ENCODE measurements at regions not wholly inside any gene's neighbourhood (a gene's known extent, or its start where the extent isn't known, plus 50 kb on each side); places are given as distances from the start of the nearest gene placed in this dataset.

- no peak overlapping the region for H3K4me3 ChIP-seq (ENCODE audit: low read depth in 2 of 2, low read length in 2 of 2)
- H3K27ac ChIP-seq (ENCODE audit: low read length): no peak overlapping the region
- H3K9me3 ChIP-seq (ENCODE audit: control insufficient read depth, insufficient read depth, low read depth, low read length): peaks cover 4% of the 10 kb centered on the region; the same call in 1 of the 2 replicates
- ChIA-PET CTCF (no interaction called here), POLR2A (no interaction called here)
- in situ Hi-C loops (cut with HindIII; ENCODE audit: low pct_unique_long_range_greater_than_20kb, low sequenced_read_pairs): no loop called here
- ATAC-seq (no peak), DNase-seq (ENCODE audit: low read depth, low spot score) (no peak)
- no TSS peak for BruUV-seq (replicated peaks)
- TF ChIP-seq, protein P1, sequence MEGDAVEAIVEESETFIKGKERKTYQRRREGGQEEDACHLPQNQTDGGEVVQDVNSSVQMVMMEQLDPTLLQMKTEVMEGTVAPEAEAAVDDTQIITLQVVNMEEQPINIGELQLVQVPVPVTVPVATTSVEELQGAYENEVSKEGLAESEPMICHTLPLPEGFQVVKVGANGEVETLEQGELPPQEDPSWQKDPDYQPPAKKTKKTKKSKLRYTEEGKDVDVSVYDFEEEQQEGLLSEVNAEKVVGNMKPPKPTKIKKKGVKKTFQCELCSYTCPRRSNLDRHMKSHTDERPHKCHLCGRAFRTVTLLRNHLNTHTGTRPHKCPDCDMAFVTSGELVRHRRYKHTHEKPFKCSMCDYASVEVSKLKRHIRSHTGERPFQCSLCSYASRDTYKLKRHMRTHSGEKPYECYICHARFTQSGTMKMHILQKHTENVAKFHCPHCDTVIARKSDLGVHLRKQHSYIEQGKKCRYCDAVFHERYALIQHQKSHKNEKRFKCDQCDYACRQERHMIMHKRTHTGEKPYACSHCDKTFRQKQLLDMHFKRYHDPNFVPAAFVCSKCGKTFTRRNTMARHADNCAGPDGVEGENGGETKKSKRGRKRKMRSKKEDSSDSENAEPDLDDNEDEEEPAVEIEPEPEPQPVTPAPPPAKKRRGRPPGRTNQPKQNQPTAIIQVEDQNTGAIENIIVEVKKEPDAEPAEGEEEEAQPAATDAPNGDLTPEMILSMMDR (IDR thresholded peaks at IDR 0.05): no peak
- no peak for TF ChIP-seq TCF7L2 (IDR thresholded peaks at IDR 0.05; ENCODE audit: low read depth, low read length)
- no peak for TF ChIP-seq SIN3A (IDR thresholded peaks at IDR 0.05; ENCODE audit: borderline replicate concordance, insufficient read depth, low read depth, low read length)
- H3K27me3 ChIP-seq (ENCODE audit: control insufficient read depth, insufficient read depth, low read length): no peaks in the 10 kb centered on the region
- H3K36me3 ChIP-seq (ENCODE audit: control insufficient read depth, insufficient read depth, low read length): no peaks in the 10 kb centered on the region
- intact Hi-C loops (cut with micrococcal nuclease; ENCODE audit: unreplicated experiment): no loop called here
- no peaks in the 10 kb centered on the region for H3K4me1 ChIP-seq (ENCODE audit: control insufficient read depth, insufficient read depth, low read length)
Measured at GRCh38 chr2:6370753-6371551, 494.8 kb downstream of the CMPK2 start.

DNA sequence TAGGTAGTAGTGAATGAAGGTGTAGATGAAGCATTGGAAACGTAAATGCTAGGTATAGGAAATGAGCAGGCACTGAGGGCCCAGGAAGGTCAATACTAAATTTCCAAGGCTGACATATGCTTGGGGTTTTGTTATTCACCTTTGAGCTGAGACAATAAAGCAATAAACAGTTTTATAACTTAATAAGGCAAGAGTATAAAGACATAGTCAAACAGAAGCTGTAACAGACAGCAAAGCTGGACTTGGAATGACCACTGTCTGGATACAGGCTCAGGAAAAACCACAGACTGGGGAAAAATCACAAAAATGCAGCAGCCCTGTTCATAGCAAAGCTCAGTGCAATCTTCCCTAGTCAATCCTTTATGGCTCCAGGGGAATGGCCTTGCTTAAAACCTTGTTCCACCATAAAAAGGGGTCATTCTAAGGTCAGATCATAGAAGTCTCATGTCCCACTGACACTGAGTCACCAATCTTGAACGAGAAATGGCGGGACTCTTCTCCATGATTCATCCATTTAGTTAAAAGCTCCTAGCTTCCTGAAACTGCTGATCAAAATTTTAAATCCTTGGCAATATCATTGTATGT is 493.3 kb downstream of the CMPK2 start:
- H3K4me3 ChIP-seq (ENCODE audit: low read depth in 2 of 2, low read length in 2 of 2): no peak overlapping the region
- DNase-seq (ENCODE audit: low read depth, low spot score): no peak
- ChIA-PET POLR2A (no interaction called here), CTCF (no interaction called here)
- TF ChIP-seq, protein P2, sequence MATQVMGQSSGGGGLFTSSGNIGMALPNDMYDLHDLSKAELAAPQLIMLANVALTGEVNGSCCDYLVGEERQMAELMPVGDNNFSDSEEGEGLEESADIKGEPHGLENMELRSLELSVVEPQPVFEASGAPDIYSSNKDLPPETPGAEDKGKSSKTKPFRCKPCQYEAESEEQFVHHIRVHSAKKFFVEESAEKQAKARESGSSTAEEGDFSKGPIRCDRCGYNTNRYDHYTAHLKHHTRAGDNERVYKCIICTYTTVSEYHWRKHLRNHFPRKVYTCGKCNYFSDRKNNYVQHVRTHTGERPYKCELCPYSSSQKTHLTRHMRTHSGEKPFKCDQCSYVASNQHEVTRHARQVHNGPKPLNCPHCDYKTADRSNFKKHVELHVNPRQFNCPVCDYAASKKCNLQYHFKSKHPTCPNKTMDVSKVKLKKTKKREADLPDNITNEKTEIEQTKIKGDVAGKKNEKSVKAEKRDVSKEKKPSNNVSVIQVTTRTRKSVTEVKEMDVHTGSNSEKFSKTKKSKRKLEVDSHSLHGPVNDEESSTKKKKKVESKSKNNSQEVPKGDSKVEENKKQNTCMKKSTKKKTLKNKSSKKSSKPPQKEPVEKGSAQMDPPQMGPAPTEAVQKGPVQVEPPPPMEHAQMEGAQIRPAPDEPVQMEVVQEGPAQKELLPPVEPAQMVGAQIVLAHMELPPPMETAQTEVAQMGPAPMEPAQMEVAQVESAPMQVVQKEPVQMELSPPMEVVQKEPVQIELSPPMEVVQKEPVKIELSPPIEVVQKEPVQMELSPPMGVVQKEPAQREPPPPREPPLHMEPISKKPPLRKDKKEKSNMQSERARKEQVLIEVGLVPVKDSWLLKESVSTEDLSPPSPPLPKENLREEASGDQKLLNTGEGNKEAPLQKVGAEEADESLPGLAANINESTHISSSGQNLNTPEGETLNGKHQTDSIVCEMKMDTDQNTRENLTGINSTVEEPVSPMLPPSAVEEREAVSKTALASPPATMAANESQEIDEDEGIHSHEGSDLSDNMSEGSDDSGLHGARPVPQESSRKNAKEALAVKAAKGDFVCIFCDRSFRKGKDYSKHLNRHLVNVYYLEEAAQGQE (IDR thresholded peaks at IDR 0.05; ENCODE audit: insufficient read depth in 1 of 2, low read depth in 2 of 2, low read length in 1 of 2): no peak
- no peak for TF ChIP-seq SIN3A (IDR thresholded peaks at IDR 0.05; ENCODE audit: borderline replicate concordance, insufficient read depth, low read depth, low read length)
- no peak for TF ChIP-seq TCF7L2 (IDR thresholded peaks at IDR 0.05; ENCODE audit: low read depth, low read length)
- no peak for TF ChIP-seq POLR2AphosphoS5 (IDR thresholded peaks at IDR 0.05; ENCODE audit: low read depth, low read length)
- TF ChIP-seq, protein P1 (IDR thresholded peaks at IDR 0.05): no peak
- ATAC-seq: no peak
- H3K9me3 ChIP-seq (ENCODE audit: control insufficient read depth, insufficient read depth, low read depth, low read length): peaks cover 4% of the 10 kb centered on the region; the same call in 1 of the 2 replicates
- no peaks in the 10 kb centered on the region for H3K27me3 ChIP-seq (ENCODE audit: control insufficient read depth, insufficient read depth, low read length)
- no peak overlapping the region for H3K27ac ChIP-seq (ENCODE audit: low read length)
- H3K4me1 ChIP-seq (ENCODE audit: control insufficient read depth, insufficient read depth, low read length): no peaks in the 10 kb centered on the region
- in situ Hi-C loops (cut with HindIII; ENCODE audit: low pct_unique_long_range_greater_than_20kb, low sequenced_read_pairs): no loop called here
- no peaks in the 10 kb centered on the region for H3K36me3 ChIP-seq (ENCODE audit: control insufficient read depth, insufficient read depth, low read length)
- intact Hi-C loops (cut with micrococcal nuclease; ENCODE audit: unreplicated experiment): no loop called here
- BruUV-seq (replicated peaks): no TSS peak
